ENCODE measurements at regions not wholly inside any gene's neighbourhood (a gene's known extent, or its start where the extent isn't known, plus 50 kb on each side); places are given as distances from the start of the nearest gene placed in this dataset.
A peak's percentile ranks its signal among the peaks of the same experiment; 100 is the strongest.
"Not testable (repeated sequence)": the region's sequence is repeated elsewhere in the genome, so short reads cannot be mapped to it uniquely, and the experiment has no call there.

DNA sequence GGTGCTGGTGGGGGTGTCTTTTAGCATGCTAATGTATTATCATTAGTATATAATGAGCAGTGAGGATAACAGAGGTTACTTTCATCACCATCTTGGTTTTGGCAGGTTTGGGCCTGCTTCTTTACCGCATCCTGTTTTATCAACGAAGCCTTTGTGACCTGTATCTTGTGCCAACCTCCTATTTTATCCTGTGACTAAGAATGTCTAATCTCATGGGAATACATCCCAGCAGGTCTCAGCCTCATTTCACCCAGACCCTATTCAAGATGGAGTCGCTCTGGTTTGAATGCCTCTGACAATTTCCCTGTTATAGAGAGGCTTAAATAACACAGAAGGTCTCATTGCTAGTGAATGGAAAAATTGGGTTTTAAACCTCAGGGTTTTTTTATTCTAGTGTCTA, 300.8 kb upstream of the PROX1 start:
- intact Hi-C loops (cut with DNase I): no loop called here
- no peak for DNase-seq (ENCODE audit: low spot score)

DNA sequence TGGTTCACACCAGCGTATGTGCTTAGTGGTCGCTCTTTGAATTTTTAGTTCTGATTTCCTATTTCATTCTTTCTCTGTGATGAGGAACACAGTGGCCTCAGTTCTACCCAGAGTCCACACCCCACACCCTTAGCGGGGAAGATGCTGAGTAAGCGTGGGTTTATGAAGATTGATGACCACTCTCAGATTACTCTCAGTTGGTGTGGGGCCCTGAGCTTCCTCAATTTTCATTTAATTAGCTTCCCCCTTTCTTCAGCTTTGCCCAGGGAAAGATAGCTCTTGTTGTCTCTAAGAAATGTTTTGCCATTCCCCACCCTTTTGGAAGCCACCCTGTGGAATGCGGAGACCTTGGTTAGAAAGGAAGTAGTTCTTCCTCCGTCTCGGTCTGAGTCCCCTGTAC, 299.9 kb upstream of the PROX1 start:
- intact Hi-C loops (cut with DNase I): no loop called here
- DNase-seq (ENCODE audit: low spot score): no peak

DNA sequence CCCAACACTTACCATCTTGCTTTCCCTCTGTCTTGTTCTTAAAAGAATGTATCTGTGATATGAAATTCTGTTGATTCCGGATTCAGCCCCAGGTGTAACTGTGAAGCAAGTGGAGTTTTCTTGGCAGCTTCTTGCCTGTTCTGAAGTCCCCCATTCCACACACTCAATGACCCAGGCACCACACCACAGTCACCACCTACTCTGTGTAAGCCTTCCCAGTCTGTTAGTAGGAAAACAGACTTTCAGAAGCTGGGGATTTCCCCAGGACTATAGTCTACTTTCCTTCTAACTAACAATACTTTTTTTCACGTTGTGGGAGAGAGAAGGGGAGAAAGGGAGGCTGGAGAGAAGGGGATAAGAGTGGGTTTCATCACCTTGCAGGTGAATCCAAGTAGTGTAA, 299.1 kb upstream of the PROX1 start:
- DNase-seq (ENCODE audit: low spot score): no peak
- intact Hi-C loops (cut with DNase I): no loop called here

DNA sequence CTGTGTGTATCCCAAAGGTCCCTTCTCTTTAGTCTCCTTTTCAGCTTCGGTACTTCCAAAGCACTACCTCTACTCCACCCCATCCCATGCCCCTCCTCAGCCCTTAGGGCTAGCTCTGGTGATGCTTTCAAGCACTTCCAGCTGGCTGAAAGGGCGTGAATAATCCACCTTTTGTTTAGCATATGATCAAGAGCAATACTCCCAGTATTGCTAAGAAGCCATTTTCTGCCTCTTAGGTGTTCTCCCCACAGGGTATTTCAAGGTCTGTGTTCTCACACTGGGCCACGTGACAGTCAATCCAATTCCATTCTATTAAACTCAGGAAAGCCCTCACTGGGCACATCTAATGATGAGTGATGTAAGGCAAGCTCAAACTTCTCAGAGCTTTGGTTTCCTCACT, 298.5 kb upstream of the PROX1 start:
- intact Hi-C loops (cut with DNase I): no loop called here

DNA sequence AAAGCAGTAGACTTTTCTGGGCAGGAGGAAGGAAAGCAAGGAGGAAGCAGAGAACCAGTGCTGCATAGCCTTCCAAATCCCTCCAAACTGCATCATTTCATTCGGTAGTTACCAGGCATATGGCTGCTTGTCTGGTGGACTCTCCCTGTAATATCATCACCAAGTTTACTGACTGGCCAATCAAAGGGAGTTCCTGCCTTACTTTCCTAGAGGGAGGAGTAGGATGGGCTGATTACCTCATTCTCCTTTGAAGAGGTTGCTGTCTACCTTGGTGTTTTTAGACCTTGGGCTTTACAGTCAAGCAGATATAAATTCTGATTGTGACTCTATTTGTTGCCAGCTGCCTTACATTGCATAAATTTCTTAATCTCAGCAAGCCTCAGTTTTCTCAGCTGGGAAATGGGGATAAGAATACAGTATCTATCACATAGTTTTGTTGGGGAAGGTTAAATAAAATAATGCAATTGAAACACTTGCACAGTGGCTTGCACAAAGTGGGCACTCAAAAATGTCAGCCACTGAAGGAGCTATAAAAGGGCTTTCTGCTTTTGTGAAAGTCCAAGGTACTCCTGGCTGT, 297.3 kb upstream of the PROX1 start:
- no peak for DNase-seq (ENCODE audit: low spot score)
- intact Hi-C loops (cut with DNase I): no loop called here

More for the DNA sequence above, 298.5 kb upstream of the PROX1 start:
- DNase-seq (ENCODE audit: low spot score): no peak

DNA sequence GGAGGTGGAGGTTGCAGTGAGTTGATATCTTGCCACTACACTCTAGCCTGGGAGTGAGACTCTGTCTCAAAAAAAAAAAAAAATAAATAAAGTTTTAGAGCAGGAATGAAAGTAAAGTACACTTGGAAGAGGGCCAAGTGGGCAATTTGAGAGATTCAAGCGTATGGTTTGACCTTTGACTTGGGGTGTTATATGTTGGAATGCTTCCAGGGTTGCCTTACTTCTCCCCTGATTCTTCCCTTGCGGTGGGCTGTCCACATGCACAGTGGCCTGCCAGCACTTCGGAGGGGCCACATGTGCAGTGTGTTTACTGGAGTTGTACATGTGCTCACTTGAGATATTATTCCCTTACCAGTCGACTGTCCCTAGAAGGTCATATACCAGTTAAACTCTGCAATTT, 295.5 kb upstream of the PROX1 start:
- intact Hi-C loops (cut with DNase I): no loop called here
- DNase-seq (ENCODE audit: low spot score): no peak

DNA sequence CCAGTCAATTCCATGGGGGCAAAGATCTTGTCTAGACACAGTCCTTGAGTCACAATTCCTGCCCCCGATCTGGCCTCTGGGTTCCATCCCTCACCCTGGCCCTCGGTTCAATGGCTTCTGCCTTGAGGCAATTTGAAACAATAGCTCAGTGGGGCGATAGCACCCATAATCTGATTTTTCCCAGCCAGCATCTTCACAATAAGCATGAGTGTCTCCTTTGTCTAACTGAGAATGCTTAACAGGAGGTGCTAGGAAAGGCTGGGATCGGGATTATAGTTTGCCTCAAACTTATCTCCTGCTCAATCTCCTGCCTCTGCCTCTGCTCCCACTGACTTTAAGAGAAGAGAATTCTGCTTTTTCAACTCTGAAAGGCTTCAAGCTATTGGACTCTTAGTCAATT, 293.9 kb upstream of the PROX1 start:
- no peak for DNase-seq (ENCODE audit: low spot score)
- intact Hi-C loops (cut with DNase I): no loop called here

DNA sequence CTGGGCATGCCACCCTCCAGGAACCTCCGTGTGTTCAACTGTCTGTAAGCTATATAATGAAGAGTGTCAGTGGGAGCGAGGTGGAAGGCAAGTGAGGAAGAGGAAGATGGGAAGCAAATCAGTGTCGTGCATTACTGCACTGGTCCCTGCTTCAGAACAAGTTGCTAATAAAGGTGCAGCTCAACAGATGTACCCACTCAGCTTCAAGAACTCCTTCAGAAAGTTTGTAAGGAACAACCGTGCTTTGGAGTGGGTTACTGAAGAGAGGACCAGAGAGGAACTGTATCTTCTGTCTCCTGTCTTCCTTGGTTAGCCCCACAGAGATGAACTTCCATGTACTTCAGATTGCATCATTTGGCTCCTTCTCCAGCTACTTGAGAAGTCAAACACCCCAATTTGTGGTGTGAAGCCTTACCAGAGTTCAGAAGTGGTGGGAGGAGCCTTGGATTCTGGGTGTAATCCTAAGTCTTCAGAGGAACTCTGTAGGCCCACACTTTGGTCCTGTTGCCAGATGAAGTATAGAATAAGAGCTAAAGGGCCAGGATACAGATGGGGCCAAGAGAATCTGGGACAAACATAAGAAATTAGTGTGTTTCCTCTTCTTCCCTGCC, 290.5 kb upstream of the PROX1 start:
- intact Hi-C loops (cut with DNase I): no loop called here
- no peak for DNase-seq (ENCODE audit: low spot score)

DNA sequence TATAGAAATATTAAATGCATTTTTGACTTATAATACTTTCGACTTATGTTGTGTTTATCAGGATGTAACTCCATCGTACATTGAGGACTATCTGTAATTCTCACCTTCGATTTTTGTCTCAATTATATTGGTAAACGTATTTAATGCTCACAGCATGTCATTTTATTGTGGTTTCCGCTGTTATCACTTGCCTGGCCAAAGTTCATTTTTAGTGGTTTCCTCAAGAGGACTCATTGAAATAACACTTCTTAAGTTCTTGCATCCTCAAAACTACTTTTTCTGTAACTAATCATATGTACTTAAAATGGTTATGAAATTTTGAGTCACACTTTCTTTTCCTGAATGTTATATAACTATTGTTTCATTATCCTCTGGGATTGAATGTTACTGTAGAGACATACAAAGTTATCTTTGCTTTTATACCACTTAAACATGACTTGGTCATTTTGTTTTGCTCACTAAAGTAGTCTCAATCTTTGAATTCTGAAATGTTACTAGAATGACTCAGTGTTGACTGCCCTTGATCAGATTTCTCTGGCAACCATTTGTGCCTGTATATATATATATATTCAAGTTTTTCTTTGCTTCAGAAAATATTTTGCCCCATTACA, 289.6 kb upstream of the PROX1 start:
- intact Hi-C loops (cut with DNase I): no loop called here
- no peak for DNase-seq (ENCODE audit: low spot score)

DNA sequence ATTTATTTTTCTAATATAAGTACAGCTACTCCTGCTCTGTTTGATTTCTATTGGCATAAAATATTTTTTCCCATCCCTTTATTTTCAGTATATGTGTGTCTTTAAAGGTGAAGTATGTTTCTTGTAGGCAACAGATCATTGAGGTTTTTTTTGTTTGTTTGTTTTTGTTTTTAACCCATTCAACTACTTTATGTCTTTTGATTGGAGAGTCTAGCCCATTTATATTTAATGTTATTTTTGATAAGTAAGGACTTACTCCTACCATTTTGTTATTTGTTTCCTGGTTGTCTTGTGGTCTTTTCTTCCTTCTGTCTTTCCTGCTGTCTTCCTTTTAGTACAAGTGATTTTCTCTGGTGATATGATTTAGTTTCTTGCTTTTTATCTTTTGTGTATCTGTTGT, 285.1 kb upstream of the PROX1 start:
- no peak for DNase-seq (ENCODE audit: low spot score)
- intact Hi-C loops (cut with DNase I): no loop called here

DNA sequence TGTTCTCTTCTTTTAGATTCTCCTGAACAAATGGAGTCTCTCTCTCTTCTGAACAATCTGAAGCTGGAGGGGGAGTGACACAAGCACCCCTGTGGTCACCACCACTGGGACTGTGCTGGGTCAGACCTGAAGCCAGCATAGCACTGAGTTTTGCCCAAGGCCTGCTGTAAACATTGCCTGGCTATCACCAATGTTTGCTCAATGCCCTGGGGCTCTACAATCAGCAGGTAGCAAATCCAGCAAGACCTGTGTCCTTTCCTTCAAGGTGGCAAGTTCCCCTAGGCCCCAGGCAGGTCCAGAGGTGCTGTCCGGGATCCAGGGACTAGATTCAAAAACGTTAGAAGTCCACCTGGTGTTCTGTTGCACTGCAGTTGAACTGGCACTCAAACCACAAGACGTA, 282.8 kb upstream of the PROX1 start:
- intact Hi-C loops (cut with DNase I): no loop called here

DNA sequence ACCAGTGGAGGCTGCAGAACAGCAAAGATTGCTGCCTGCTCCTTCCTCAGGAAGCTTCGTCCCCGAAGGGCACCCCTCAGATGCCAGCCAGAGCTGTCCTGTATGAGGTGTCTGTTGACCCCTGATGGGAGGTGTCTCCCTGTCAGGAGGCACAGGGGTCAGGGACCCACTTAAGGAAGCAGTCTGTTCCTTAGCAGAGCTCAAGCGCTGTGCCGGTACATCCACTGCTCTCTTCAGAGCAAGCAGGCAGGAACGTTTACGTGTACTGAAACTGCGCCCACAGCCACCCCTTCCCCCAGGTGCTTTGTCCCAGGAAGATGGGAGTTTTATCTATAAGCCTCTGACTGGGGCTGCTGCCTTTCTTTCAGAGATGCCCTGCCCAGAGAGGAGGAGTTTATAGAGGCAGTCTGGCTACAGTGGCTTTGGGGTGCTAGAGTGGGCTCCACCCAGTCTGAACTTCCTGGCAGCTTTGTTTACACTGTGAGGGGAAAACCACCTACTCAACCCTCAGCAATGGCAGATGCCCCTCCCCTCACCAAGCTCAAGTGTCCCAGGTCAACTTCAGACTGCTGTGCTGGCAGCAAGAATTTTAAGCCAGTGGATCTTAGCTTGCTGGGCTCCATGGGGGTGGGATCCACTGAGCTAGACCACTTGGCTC, 275.8 kb upstream of the PROX1 start:
- intact Hi-C loops (cut with DNase I); DNase-seq (ENCODE audit: low spot score): not testable (repeated sequence)

More for the DNA sequence above, 282.8 kb upstream of the PROX1 start:
- DNase-seq (ENCODE audit: low spot score): no peak

DNA sequence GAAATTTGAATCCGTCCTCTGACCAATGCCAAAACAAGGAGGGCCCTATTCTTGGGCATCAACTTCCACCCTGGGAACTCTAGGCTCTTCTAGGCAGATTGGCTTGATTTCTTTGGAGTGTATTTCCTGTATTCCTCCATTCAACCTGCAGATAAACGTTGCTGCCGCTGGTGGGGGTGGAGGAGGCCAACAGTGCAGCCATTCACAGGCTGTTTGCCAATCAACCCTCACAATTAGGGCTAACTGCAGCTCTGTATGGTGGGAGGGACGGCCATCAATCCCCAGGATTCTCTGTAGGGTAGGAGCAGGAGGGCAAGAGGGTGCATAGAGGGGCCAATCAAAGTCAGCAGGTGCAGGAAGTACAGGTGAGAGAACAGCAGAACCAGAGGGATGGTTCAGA, 273.1 kb upstream of the PROX1 start:
- no peak for DNase-seq (ENCODE audit: low spot score)
- intact Hi-C loops (cut with DNase I): no loop called here

DNA sequence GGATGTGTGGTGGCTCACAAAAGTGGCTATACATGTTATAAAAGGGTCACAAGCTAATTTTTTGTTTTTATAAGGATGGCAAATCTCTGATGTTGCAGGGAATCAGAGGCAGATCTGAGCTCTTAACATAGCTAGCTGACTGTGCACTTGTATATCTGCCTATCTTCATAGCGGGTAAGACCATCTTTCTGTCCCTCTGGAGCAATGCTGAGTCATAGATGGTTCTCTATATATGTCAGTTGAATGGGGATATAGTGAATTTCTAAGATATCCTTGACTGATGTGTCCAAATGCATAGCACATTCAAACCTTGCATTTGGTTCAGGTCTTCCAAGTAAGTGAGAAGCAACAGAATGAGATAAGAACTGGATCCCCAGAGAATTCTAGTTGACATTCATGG, 272.6 kb upstream of the PROX1 start:
- no peak for DNase-seq (ENCODE audit: low spot score)
- intact Hi-C loops (cut with DNase I): no loop called here

DNA sequence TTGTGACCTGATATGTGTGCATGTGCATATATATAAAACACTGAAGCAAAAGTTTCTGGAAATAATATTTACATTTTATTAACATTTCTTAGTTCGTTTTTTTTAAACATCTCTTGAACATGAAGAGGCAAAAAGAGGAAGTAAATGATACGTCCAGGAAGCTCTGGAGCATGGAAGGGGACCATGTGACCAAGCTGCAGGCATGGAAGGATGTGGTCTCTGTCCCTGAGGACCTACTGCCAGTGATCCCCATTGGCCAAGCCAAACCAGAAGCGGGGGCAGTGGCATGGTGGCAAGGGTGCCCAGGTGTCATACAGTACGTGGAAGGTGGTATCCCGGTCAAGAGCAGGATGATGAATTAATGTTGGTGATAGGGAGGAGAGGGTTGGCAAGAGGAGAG, 268.3 kb upstream of the PROX1 start:
- intact Hi-C loops (cut with DNase I): no loop called here

DNA sequence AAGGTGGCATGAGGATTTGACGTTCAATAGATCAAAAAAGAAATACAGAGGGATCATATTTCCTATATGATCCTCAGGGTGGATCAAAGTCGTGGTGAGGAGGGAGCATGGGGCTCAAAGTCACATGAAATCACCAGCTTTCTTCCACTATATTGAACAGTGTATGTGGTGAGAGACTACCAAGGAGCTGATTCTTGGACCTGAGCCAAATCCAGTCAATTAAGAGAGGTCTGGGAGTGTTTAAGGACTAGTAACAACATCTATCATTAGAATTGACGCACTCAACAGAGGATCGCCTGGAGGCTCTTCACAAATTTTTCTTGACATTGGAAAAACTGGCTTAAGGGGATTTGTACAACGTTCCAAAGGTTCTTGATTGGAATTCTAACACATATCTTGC, 267.7 kb upstream of the PROX1 start:
- DNase-seq (ENCODE audit: low spot score): no peak
- intact Hi-C loops (cut with DNase I): no loop called here

More for the DNA sequence above, 268.3 kb upstream of the PROX1 start:
- no peak for DNase-seq (ENCODE audit: low spot score)

DNA sequence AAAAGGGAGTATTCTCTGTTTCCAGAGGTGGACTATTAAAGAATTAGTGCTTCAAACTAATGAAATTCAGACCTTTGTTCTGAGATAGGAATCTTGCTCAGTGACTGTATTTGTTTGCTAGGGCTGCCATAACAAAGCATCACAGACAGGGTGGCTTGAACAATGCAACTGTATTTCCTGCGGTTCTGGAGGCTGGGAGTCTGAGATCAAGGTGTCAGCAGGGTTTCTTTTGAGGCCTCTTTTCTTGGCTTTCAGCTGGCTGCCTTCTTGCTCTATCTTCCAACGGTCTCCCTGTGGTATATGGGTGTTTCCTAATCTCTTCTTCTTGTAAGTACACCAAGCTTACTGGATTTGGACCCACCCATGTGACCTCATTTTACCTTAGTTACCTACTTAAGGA, 264.6 kb upstream of the PROX1 start:
- no peak for DNase-seq (ENCODE audit: low spot score)
- intact Hi-C loops (cut with DNase I): no loop called here

DNA sequence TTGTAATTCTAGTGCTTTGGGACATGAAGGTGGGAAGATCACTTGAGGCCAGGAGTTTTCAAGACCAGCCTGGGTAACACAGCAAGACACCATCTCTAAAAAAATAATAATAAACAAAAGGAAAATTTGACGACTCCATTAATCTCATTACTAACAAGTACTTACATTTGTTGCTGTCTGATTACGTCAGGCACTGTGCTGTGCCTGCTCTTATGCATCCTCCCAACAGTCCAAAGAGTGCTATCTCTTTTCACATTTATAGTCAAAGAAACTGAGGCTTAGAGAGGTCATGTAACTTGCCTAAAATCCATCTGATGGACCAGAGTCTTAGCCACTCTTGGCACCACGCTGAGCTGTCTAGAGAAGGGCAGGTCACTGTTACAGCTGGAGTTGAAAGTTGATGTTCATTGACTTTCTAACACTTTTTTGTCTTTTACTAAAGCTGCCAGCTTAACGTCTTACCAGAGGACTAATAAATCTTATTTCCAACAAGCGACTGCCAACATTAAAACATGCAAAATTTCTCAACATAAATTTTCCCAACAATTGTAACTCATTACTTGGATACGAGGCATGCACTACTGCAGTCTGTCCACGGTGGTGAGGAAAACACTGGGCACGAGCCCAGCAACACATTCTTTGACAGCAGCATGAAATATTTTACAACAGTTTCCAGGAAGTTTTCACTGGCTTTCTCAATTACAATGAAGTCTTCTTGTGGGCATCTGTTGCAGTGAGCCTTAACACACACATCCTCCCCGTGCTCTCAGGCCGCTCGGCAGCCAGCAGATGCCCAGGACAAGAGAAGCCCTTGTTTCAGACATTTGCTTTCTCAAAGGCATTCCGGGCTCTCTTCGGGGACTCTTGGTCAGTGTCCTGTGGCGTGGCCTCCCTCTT, 262.9 kb upstream of the PROX1 start:
- intact Hi-C loops (cut with DNase I): no loop called here
- peak; percentile 85 for DNase-seq (ENCODE audit: low spot score)

DNA sequence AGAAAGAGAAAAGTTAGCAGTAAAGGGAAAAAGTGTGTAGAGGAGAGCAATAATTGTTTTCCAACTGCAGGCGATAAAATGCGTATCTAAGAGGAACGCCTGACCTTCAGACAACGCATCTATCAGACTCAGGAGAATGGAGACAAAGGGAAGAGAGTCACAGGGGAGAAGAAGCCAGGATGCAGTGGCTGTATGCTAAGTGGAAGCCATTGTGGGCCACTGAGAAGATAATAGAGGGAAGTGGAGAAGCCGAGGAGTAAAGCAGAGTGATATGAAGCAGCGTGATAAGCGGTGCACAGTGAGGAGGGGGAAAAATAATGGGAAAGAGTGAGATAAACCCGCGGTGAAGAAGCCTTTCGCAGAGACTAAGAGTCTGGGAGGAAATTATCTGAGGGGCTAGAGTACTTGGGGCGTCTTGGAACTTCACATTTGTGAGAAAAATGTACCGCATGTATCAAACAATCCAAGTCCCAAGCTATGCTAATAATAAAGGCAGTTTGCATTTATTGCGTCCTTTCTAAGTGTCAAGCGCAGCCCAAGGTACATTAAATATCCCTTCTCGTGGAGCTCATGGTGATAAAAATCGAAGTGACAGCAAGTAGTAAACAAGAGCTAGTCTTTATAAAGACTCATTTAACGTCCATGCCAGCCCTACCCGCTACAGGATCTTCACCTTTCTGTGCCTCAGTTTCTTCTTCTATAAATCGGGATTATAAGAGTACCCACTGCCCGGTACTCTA, 259.8 kb upstream of the PROX1 start:
- intact Hi-C loops (cut with DNase I): no loop called here
- DNase-seq (ENCODE audit: low spot score): no peak

Measured in posterior vena cava (tissue), 2 donors.